GM18507 (cell line): ENCODE measurements at regions not wholly inside any gene's neighbourhood (a gene's known extent, or its start where the extent isn't known, plus 50 kb on each side); places are given as distances from the start of the nearest gene placed in this dataset.
A peak's percentile ranks its signal among the peaks of the same experiment; 100 is the strongest.

Experiments
- DNase-seq: peaks from one replicate; pipeline ENCODE4 v3.0.0; 2011; ENCODE audit warnings: low read depth; ENCODE audit not compliant: insufficient read length; ENCODE audit errors: extremely low spot score
- FAIRE-seq: peaks from 2 replicates; lab custom pipeline; 2011; peaks lifted over from hg19 to GRCh38; lab: Jason Lieb, UNC

DNA sequence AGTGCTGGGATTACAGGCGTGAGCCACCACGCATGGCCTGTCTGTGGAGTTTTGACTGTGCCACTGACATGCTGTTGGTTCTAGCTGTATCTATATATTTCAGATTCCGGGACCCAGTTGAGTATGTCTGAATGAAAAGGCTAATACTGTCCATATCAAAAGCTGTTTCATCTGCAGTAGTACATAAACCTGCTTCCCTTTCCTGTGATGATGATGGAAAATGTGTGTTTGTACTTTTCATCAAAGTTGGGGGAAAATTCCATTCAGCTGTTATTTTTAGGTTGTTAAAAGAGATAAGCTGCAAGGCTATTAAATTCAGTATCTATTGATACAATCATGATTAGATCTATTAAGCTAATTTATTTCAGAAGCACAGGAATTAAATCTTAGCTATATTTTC, 237.6 kb upstream of the ADAMTSL1 start:
- FAIRE-seq (no peak), DNase-seq (no peak)

DNA sequence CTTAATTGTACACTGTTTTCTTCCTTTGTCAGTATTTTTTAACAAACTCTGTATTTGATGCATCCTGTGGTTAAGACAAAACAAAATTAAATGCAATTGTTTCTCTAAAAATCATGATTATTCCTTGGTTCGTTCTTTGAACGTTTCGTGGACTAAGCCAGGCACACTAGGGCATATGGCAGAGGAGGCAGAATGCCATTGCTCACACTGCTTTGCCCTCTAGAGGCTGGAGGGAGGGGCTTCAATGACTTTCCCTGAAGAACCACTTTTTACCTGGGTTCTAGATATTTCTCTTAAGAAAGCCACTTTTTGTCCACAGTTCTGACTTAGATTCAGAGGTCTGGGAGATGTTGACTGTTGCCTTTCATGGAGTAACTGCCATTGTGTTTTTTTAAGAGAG, 236.2 kb upstream of the ADAMTSL1 start:
- DNase-seq (no peak), FAIRE-seq (no peak)

DNA sequence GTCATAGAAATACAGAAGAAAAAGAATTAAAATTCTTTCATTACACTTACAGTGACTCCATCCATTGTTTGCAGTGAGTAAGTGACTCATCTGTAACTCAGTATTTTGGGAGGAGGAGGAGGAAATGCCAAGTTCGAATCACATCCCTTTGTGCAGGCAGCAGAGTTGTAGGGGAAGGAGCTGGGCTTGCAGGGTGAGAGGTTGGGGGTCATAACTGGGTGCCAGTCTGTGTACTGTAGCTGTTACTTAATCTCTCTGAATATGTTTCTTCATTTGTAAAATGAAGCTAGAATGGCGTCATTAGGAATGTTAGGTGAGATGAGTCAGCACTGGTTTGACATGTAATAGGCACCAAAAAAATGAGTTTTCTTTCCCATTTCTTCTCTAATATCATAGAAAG, 235.7 kb upstream of the ADAMTSL1 start:
- no peak for DNase-seq
- no peak for FAIRE-seq

DNA sequence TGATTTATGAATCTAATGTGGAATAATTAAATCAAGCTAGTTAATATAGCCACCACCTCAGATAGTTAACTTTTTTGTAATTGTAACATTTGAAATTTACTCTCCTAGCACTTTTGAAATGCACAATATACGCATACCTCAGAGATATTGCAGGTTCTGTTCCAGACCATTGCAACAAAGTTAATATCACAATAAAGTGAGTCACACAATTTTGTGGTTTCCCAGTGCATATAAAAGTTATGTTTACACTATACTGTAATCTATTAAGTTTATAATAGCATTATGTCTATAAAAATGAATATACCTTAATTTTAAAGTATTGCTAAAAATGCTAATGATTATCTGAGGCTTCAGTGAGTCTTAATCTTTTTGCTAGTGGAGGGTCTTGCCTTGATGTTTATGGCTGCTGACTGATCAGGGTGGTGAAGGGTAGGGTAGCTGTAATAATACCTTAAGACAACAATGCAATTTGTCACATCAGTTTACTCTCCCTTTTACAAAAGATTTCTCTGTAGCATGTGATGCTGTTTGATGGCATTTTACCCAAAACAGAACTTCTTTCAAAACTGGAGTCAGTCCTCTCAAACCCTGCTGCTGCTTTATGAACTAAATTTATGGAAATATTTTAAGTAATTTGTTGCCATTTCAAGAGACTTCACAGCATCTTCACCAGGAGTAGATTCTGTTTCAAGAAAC, 235.1 kb upstream of the ADAMTSL1 start:
- DNase-seq (no peak), FAIRE-seq (no peak)

DNA sequence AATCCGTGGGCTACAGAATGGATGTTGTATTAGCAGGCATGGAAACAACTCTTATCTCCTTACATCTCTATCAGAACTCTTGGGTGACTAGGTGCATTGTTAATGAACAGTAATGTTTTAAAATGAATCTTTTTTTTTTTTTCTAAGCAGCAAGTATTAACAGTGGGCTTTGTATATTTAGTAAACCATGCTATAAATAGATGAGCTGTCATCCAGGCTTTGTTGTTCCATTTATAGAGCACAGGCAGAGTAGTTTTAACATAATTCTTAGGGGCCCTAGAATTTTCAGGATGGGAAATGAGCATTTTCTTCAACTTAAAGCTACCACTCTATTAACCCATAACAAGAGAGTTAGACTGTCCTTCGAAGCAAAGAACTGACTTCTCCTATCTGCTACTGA, 233.7 kb upstream of the ADAMTSL1 start:
- FAIRE-seq, result no peak
- no peak for DNase-seq

DNA sequence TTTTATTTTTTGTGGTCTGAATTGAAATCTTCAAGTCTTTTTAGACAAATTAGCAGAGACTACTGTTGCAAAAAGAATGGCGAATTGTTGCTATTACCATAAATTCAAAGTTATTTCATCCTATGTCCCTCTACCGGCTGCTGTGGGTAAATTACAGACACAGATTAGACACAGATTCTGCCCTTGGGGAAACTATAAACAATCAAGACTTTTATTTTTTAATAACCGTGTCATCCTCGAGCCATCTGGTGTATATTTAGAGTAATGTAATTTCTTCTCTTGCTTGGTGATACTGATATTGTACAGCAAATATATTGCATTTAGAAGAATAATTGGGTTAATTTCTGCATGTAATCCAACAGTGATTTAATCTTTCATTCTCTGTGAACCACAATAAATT, 228.0 kb upstream of the ADAMTSL1 start:
- DNase-seq, result no peak
- no peak for FAIRE-seq

DNA sequence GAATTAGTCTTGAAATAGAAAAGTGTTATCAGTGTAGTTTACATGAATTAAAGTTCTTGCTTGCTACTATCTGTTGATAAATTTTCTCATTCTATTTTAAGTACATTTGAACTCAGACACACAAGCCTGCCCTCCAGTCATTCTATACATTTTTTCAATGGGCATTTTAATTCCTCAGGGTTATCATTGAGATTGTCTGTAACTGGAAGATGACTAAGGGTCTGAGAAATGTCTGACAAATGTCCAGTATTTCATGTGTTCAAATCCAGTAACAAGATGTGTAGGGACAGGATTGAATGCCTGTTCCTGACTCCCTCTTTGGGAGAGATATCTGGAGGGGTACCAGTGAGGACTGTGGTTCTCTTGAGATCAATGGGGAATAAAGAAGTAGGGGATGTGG, 223.9 kb upstream of the ADAMTSL1 start:
- FAIRE-seq, result no peak

DNA sequence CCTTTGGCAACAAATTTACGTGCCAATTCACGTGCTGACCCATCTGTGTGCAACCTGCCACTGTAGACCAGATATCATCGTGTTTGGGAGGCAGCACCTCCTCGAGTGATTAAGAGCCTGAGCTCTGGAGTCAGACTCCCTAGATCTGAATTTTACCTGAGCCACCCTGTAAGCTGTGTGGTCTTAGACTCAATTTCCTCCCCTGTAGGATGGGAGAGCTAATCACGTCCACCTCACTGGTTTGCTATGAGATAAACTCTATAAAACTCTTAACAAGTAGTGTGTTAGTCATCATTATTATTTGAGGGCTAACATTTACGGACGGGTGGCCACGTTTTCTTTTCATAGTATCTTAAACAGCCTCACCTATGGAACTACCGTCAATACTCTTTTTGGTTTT, 220.0 kb upstream of the ADAMTSL1 start:
- FAIRE-seq (no peak), DNase-seq (no peak)

More for the DNA sequence above, 223.9 kb upstream of the ADAMTSL1 start:
- no peak for DNase-seq

DNA sequence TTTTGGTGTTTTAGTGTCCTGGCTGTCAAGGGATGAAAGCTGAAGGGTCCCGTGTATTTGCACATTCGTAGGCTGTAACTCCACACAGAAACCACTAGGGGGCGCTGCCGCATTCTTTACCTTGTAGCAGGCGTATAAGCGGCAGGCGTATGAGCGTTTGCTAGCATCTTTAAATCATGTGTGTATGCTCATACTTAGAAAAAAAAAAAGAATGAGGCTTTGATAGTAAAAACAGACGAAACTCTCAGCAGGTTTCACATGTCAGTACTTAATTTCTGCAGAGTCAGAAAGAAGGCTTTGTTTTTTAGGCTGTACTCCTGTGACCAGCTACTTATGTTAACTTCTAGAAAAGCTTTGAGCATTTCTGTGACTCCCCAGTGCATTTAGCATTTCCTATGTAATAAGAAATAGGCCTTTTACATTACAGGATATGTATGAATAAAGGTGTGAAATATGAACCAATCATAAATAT, 218.8 kb upstream of the ADAMTSL1 start:
- FAIRE-seq, result peak; percentile 87
- DNase-seq, result peak; percentile 25

DNA sequence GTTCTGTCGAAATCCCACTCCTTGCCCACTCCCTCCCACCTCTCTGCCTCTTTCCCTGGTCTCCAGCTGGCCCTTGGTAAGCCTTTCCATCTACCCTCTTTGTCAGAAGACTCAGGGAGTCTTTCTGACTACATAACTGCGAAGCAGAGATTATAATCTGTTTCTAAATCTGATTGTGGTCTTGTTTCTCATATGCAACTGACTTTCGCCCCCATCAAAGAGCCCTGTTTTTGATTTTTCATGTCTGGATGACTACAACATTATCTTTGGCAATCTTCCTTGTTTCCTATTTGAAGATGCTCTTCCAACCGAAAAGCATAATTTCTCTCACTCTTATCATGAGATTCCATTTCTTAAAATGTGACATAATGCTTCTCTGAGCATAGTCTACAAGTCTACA, 218.2 kb upstream of the ADAMTSL1 start:
- FAIRE-seq, result no peak

DNA sequence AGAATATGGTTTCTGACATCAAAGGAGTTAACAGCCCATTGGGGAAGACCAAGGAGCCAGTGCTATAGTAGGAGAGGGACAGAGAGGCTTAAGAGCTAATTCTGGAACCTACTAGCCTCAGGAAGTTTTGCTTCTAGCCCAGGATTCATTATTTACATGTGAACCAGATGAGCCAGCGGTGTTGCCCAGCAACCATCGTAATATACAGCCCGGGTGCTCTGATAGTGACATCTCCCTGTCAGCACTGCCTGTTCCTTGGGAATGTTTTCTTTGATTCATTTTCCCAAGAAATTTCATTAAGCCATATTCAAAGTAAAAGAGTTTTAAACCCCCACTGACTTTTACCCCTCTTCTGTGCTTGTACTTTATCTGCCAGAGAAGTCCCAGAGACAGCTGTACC, 217.4 kb upstream of the ADAMTSL1 start:
- DNase-seq (no peak), FAIRE-seq (no peak)

More for the DNA sequence above, 218.2 kb upstream of the ADAMTSL1 start:
- DNase-seq, result no peak

DNA sequence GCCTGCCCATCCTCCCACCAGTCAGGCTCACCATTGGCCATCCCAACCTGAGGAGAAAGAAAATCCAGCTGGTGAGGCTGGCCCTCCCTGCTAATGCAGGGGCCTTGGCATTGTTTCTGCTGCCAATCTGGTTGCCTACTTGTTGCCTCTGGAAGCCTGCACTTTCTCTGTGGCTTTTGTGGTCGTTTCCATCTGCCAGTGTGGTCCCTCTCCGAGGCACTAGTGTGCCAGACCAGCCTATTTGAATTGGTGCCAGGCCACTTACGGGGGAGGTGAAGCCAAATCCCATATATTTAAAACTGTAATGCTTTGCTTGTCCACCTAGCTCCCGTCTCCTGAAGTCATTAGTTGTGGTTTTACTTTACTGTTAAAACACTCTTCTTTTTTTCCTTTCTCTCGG, 213.4 kb upstream of the ADAMTSL1 start:
- DNase-seq (no peak), FAIRE-seq (no peak)

DNA sequence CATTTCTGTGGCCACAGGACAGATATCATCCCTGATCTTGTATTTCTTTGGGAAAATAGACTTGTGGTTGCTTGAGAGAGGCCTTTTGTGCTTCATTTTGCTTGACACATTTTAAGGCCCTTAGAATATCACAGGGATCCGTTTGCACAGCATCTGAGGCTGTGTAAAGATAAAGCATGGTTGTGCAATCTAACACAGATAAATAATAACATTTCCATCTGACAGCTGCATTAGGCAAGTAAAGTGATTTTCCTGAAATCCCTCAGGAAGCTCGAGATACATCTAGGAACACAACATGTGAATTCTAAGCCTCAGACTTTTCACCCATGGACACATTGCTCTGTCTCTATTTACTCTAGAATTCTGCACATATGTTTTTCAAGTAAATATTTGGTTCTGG, 212.8 kb upstream of the ADAMTSL1 start:
- FAIRE-seq (no peak), DNase-seq (no peak)

DNA sequence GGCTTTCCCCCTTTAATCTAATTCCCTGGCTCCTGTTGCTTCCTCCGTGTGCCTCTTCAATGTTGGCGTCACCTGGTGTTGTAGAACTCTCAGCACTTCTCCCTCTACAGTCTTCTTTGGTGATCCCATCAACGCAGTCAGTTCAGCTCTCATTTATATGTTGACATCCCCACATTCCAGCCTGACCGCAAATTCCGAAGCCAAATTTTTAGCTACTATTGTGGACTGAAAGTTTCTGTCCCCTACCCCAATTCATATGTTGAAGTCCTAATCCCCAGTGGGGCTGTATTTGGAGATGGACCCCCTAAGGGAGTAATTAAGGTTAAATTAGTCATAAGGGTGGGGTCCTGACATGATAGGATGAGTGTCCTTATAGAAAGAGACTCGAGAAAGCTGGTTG, 210.6 kb upstream of the ADAMTSL1 start:
- DNase-seq (no peak), FAIRE-seq (no peak)

DNA sequence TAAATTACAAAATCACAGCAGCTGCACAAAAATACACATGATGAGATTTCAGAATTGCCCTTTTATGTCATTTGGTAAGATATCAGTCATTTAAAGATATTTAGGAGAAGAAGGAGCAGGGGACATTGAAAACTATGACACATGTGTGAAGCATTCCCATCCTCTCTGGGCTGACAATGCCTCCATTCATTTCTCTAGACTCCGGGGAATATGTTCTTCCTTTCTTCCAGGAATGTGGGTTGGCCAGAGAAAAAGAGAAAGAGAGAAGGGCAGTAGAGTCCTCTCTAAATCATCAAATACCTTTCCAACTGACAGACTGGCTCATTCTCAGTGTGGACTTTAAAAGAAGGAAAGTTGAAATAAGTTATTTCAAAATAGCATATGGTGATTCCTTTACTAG, 205.6 kb upstream of the ADAMTSL1 start:
- no peak for DNase-seq

DNA sequence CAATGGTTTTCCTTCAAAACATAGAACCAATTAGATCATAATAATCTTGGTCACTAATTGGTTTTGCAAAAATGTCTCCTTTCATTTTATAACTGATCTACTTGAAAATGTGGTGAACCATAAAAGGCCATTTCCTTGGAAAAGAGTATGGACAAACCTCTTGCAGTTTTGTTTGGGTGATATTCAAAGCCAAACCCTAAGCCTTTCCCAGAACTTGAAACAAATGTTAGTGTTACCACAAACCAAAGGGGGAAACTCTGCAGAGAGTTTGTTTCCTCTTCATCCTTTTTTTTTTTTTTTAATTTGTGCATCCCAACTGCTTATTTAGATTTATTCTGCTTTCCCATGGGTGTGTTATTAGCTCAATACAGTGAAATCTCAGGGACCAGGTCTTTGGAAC, 204.4 kb upstream of the ADAMTSL1 start:
- FAIRE-seq (no peak), DNase-seq (no peak)

More for the DNA sequence above, 205.6 kb upstream of the ADAMTSL1 start:
- FAIRE-seq, result no peak

DNA sequence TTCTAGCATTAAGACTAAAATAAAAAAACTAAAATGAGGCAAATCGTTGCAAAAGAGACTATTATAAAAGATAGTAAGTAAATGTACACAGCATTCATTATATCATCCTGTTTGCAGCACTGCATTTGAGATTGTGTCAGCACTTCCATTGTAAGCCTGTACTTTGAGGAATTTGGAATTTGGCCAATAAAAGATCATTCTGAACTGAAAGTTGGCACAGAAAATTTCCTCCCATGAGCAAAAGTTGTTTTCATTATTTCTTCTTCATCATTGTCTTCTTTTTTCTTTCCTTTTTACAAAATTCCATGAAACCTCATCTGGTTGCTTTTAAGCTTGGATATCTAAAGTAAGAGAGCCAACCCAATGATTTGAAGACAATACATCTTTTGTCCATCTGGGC, 199.3 kb upstream of the ADAMTSL1 start:
- FAIRE-seq, result no peak
- no peak for DNase-seq

DNA sequence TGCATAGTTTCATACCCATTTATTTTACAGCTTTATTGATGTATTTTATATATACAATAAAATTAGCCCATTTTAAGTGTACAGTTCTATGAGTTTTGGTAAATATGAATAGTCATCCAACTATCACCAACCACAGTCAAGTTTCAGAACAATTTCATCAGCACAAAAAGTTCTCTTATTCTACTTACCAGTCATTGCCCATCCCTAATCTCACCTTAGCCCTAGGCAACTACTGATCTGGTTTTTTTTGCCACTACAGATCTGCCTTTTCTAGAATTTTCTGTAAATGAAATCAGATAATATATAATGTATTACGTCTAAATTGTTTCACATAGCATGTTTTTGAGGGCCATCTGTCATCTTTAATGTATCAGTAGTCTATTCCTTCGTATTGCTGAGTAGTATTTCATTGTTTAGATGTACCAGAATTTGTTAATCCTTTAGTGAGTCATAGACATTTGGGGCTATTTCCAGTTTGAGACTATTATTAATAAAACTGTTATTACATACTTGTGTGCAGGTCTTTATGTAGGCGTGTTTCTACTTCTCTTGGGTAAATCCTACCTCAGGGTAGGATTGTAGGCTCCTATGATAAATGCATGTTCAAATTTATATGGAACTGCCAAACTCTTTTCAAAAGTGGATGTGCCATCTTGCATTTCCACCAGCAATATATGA, 198.5 kb upstream of the ADAMTSL1 start:
- FAIRE-seq, result no peak

DNA sequence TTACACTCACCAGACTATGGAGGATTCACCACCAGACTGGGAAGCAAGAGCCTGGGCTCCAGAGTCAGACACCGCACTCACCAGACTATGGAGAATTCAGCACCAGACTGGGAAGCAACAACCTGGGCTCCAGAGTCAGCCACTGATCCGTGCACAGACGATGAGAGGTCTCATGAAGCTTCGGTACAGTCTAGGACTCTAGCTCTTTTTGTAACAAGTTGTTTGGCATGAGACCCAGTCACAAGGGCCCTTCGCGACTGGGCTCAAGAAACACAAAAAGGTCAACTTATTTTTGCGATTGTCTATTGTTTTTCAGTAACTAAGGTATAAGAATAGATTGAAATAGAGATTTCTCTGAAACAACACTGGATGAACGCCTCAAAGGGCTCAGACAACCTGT, 192.7 kb upstream of the ADAMTSL1 start:
- FAIRE-seq (no peak), DNase-seq (no peak)

More for the DNA sequence above, 198.5 kb upstream of the ADAMTSL1 start:
- DNase-seq, result no peak

DNA sequence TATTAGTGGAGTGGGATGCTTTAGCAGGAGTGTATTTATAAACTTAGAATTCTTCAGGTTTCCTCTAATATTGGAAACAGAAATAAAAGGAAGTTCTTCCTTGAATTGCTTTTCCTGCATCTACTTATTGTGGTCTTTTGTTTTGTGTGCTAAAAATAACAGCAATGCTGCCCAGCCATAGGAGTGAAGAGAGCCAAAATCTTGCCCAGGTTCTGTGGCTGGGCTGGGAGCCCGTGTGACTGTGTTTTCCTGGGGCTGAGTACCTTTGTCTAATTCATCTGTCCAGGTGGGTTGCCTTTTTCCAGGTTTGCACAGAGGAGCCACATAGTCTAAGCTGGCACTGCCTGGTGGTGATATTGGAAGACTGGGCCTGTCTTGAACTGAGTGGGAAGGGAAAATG, 179.7 kb upstream of the ADAMTSL1 start:
- FAIRE-seq (no peak), DNase-seq (no peak)

DNA sequence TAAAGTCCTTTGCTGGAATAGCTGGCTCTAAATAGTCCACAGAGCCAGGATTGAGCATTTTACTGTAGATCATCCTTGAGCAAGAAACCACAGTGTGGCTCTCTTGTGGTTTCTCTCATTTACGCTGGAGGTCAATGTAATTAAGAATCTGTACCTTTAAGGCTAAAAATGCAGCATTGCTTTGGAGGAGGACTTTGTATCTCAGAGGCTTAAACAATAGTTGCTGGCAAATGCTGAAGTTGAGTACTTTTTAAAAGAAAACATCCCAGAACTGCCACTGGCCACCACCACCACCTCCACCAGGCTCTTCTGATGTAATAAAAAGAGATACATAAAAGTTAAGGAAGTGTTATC, 177.3 kb upstream of the ADAMTSL1 start:
- no peak for DNase-seq
- FAIRE-seq, result no peak
